ENCODE measurements at regions not wholly inside any gene's neighbourhood (a gene's known extent, or its start where the extent isn't known, plus 50 kb on each side); places are given as distances from the start of the nearest gene placed in this dataset.

GRCh38 chr20:52081791-52082190 lies 109.8 kb downstream of the ZFP64 start:
- no peak for TF ChIP-seq ZNF274 (IDR thresholded peaks at IDR 0.05; ENCODE audit: low read depth, low read length)
- no peak for TF ChIP-seq YY1 (IDR thresholded peaks at IDR 0.05; ENCODE audit: insufficient read depth, insufficient read length)
- no peak for TF ChIP-seq SUZ12 (IDR thresholded peaks at IDR 0.05; ENCODE audit: extremely low read depth, insufficient read depth, insufficient read length)

Data from NT2/D1 (cell line).